ENCODE measurements at regions not wholly inside any gene's neighbourhood (a gene's known extent, or its start where the extent isn't known, plus 50 kb on each side); places are given as distances from the start of the nearest gene placed in this dataset.

- Histone ChIP-seq H3K27ac (ENCODE audit: low read depth in 2 of 2, low read length in 2 of 2) (no peak overlapping the region), H3K4me1 (ENCODE audit: control insufficient read depth in 2 of 3, insufficient read depth in 2 of 3, low read depth in 1 of 3, low read length in 3 of 3) (no peaks in the 10 kb centered on the region), H3K36me3 (ENCODE audit: control insufficient read depth in 2 of 3, insufficient read depth in 3 of 3, low read length in 3 of 3) (no peaks in the 10 kb centered on the region), H3K4me3 (ENCODE audit: low read length in 3 of 3) (no peak overlapping the region), H3K9me3 (ENCODE audit: control insufficient read depth in 2 of 3, insufficient read depth in 1 of 3, low read length in 3 of 3) (no peaks in the 10 kb centered on the region), H3K9ac (ENCODE audit: low read length in 3 of 3) (no peak overlapping the region), H3K27me3 (ENCODE audit: control insufficient read depth, insufficient read depth, low read length) (no peaks in the 10 kb centered on the region)
- intact Hi-C loops (cut with DNase I) = no loop called here
- FAIRE-seq (no peak), DNase-seq (no peak)
- TF ChIP-seq CTCF (IDR thresholded peaks at IDR 0.05; ENCODE audit: borderline replicate concordance, extremely low read depth, insufficient read depth) = no peak
Observed at GRCh38 chr14:85276161-85276978, 253.6 kb upstream of the FLRT2 start.

- H3K36me3 ChIP-seq (ENCODE audit: control insufficient read depth in 2 of 3, insufficient read depth in 3 of 3, low read length in 3 of 3) = no peaks in the 10 kb centered on the region
- intact Hi-C loops (cut with DNase I) = no loop called here
- TF ChIP-seq CTCF (IDR thresholded peaks at IDR 0.05; ENCODE audit: borderline replicate concordance, extremely low read depth, insufficient read depth) = no peak
- no peaks in the 10 kb centered on the region for H3K9me3 ChIP-seq (ENCODE audit: control insufficient read depth in 2 of 3, insufficient read depth in 1 of 3, low read length in 3 of 3)
- no peaks in the 10 kb centered on the region for H3K27me3 ChIP-seq (ENCODE audit: control insufficient read depth, insufficient read depth, low read length)
- FAIRE-seq = no peak
- no peak overlapping the region for H3K9ac ChIP-seq (ENCODE audit: low read length in 3 of 3)
- no peak for DNase-seq
- H3K27ac ChIP-seq (ENCODE audit: low read depth in 2 of 2, low read length in 2 of 2) = no peak overlapping the region
- no peaks in the 10 kb centered on the region for H3K4me1 ChIP-seq (ENCODE audit: control insufficient read depth in 2 of 3, insufficient read depth in 2 of 3, low read depth in 1 of 3, low read length in 3 of 3)
- H3K4me3 ChIP-seq (ENCODE audit: low read length in 3 of 3) = no peak overlapping the region
Observed at GRCh38 chr14:85276979-85277228, 253.0 kb upstream of the FLRT2 start.

- Histone ChIP-seq H3K4me3 (ENCODE audit: low read length in 3 of 3) (no peak overlapping the region), H3K4me1 (ENCODE audit: control insufficient read depth in 2 of 3, insufficient read depth in 2 of 3, low read depth in 1 of 3, low read length in 3 of 3) (no peaks in the 10 kb centered on the region), H3K9ac (ENCODE audit: low read length in 3 of 3) (no peak overlapping the region), H3K36me3 (ENCODE audit: control insufficient read depth in 2 of 3, insufficient read depth in 3 of 3, low read length in 3 of 3) (no peaks in the 10 kb centered on the region), H3K9me3 (ENCODE audit: control insufficient read depth in 2 of 3, insufficient read depth in 1 of 3, low read length in 3 of 3) (no peaks in the 10 kb centered on the region), H3K27ac (ENCODE audit: low read depth in 2 of 2, low read length in 2 of 2) (no peak overlapping the region), H3K27me3 (ENCODE audit: control insufficient read depth, insufficient read depth, low read length) (no peaks in the 10 kb centered on the region)
- intact Hi-C loops (cut with DNase I) = no loop called here
- FAIRE-seq (no peak), DNase-seq (no peak)
- no peak for TF ChIP-seq CTCF (IDR thresholded peaks at IDR 0.05; ENCODE audit: borderline replicate concordance, extremely low read depth, insufficient read depth)
Observed at GRCh38 chr14:85279407-85279806, 250.5 kb upstream of the FLRT2 start.

DNA sequence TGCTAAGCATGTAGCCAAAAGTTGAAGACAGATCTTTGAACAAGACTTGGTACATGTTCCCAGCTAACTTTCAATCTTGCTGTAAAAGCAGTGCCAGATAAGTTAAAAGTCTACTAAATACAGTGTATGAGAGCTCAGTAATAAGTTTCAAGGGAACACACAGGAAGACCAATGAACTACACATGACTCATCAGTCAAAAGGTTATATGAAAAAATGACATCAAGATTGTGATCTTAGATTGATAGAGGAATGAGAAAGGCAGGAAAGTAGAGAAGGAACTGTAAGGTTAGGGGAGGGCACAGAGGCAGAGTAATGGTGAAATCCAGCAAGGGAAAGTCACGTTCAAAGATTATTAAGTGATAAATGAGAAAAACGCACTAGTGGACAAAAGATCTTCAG lies 249.9 kb upstream of the FLRT2 start:
- no peak overlapping the region for H3K4me3 ChIP-seq (ENCODE audit: low read length in 3 of 3)
- no peak for TF ChIP-seq CTCF (IDR thresholded peaks at IDR 0.05; ENCODE audit: borderline replicate concordance, extremely low read depth, insufficient read depth)
- H3K27ac ChIP-seq (ENCODE audit: low read depth in 2 of 2, low read length in 2 of 2) = no peak overlapping the region
- FAIRE-seq = no peak
- H3K9ac ChIP-seq (ENCODE audit: low read length in 3 of 3) = no peak overlapping the region
- no peaks in the 10 kb centered on the region for H3K36me3 ChIP-seq (ENCODE audit: control insufficient read depth in 2 of 3, insufficient read depth in 3 of 3, low read length in 3 of 3)
- H3K4me1 ChIP-seq (ENCODE audit: control insufficient read depth in 2 of 3, insufficient read depth in 2 of 3, low read depth in 1 of 3, low read length in 3 of 3) = no peaks in the 10 kb centered on the region
- intact Hi-C loops (cut with DNase I) = no loop called here
- H3K27me3 ChIP-seq (ENCODE audit: control insufficient read depth, insufficient read depth, low read length) = no peaks in the 10 kb centered on the region
- no peak for DNase-seq
- no peaks in the 10 kb centered on the region for H3K9me3 ChIP-seq (ENCODE audit: control insufficient read depth in 2 of 3, insufficient read depth in 1 of 3, low read length in 3 of 3)

Measured in kidney (tissue), 13 donors.